ENCODE measurements at regions not wholly inside any gene's neighbourhood (a gene's known extent, or its start where the extent isn't known, plus 50 kb on each side); places are given as distances from the start of the nearest gene placed in this dataset.

GRCh38 chr10:31171402-31172083 is 139.9 kb upstream of the ZNF438 start:
- TF ChIP-seq CTCF (conservative IDR thresholded peaks at IDR 0.05; ENCODE audit: low read depth, low read length) (no peak), EZH2phosphoT487 (IDR thresholded peaks at IDR 0.05; ENCODE audit: borderline replicate concordance, low read length) (no peak), EZH2 (IDR thresholded peaks at IDR 0.05; ENCODE audit: low read length, unreplicated experiment) (no peak)

Data from PC-3 (cell line).